ENCODE measurements at regions not wholly inside any gene's neighbourhood (a gene's known extent, or its start where the extent isn't known, plus 50 kb on each side); places are given as distances from the start of the nearest gene placed in this dataset.

DNA sequence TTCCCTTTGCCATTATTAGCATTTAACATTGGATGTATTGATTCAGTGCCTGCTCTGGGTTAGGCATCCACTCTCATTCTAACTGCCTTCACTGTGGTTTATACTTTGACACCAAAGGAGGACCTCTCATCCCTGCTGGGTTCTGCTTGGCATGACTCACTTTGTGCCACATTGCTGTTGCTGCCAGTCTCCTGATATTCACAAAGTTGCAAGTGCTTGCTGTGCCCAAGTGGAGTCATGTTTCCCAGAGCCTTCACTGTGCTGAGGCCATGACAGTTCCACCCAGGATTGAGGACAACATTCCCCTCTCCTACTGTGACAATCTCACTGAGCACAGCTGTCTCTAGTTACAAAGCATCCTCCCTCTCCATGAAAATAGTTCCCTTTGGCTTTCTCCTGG, 519.9 kb upstream of the USP24 start:
- TF ChIP-seq ZBTB7A (IDR thresholded peaks at IDR 0.05; ENCODE audit: low read depth) (no peak), EP300 (IDR thresholded peaks at IDR 0.05; ENCODE audit: borderline replicate concordance) (no peak), CREB1 (IDR thresholded peaks at IDR 0.05; ENCODE audit: low read depth) (no peak), TCF12 (IDR thresholded peaks at IDR 0.05; ENCODE audit: low read depth) (no peak), RAD21 (IDR thresholded peaks at IDR 0.05; ENCODE audit: low read depth) (no peak), NFIC (IDR thresholded peaks at IDR 0.05) (no peak), CEBPB (IDR thresholded peaks at IDR 0.05) (no peak), TEAD4 (IDR thresholded peaks at IDR 0.05) (no peak), EGR1 (IDR thresholded peaks at IDR 0.05) (no peak), FOXM1 (IDR thresholded peaks at IDR 0.05; ENCODE audit: borderline replicate concordance, low read depth) (no peak), TAF1 (IDR thresholded peaks at IDR 0.05; ENCODE audit: low read depth) (no peak), YY1 (IDR thresholded peaks at IDR 0.05; ENCODE audit: low read depth) (no peak)
- TF ChIP-seq, protein P1, sequence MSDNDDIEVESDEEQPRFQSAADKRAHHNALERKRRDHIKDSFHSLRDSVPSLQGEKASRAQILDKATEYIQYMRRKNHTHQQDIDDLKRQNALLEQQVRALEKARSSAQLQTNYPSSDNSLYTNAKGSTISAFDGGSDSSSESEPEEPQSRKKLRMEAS (IDR thresholded peaks at IDR 0.05): no peak
- TF ChIP-seq, protein P2, sequence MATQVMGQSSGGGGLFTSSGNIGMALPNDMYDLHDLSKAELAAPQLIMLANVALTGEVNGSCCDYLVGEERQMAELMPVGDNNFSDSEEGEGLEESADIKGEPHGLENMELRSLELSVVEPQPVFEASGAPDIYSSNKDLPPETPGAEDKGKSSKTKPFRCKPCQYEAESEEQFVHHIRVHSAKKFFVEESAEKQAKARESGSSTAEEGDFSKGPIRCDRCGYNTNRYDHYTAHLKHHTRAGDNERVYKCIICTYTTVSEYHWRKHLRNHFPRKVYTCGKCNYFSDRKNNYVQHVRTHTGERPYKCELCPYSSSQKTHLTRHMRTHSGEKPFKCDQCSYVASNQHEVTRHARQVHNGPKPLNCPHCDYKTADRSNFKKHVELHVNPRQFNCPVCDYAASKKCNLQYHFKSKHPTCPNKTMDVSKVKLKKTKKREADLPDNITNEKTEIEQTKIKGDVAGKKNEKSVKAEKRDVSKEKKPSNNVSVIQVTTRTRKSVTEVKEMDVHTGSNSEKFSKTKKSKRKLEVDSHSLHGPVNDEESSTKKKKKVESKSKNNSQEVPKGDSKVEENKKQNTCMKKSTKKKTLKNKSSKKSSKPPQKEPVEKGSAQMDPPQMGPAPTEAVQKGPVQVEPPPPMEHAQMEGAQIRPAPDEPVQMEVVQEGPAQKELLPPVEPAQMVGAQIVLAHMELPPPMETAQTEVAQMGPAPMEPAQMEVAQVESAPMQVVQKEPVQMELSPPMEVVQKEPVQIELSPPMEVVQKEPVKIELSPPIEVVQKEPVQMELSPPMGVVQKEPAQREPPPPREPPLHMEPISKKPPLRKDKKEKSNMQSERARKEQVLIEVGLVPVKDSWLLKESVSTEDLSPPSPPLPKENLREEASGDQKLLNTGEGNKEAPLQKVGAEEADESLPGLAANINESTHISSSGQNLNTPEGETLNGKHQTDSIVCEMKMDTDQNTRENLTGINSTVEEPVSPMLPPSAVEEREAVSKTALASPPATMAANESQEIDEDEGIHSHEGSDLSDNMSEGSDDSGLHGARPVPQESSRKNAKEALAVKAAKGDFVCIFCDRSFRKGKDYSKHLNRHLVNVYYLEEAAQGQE (IDR thresholded peaks at IDR 0.05; ENCODE audit: low read depth): no peak
- TF ChIP-seq, protein P3, sequence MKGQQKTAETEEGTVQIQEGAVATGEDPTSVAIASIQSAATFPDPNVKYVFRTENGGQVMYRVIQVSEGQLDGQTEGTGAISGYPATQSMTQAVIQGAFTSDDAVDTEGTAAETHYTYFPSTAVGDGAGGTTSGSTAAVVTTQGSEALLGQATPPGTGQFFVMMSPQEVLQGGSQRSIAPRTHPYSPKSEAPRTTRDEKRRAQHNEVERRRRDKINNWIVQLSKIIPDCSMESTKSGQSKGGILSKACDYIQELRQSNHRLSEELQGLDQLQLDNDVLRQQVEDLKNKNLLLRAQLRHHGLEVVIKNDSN (IDR thresholded peaks at IDR 0.05): no peak

DNA sequence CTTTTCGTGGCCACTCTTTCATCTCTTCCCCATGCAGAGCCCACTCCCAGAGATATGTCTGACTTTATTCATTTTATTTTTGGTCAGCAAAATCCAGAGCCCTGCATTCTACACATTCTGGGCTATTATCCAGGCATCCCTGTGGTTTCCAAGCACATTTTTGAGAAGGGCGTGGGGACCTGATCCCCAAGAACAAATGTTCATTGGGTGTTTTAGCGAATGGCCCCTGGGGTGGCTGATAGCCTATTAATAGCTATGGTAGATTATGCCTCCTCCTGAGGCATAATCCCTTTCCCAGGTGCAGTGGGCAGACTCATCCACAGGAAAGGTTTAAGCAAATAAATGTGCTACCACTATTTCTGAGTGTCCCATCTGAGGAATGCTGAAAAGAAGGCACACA, 511.8 kb upstream of the USP24 start:
- TF ChIP-seq, protein P2 (IDR thresholded peaks at IDR 0.05; ENCODE audit: low read depth): no peak
- TF ChIP-seq, protein P1 (IDR thresholded peaks at IDR 0.05): no peak
- TF ChIP-seq FOXM1 (IDR thresholded peaks at IDR 0.05; ENCODE audit: borderline replicate concordance, low read depth) (0 out of 2 replicates have a peak, but pooled peaks have one; percentile 28), YY1 (IDR thresholded peaks at IDR 0.05; ENCODE audit: low read depth) (no peak), CEBPB (IDR thresholded peaks at IDR 0.05) (no peak), TCF12 (IDR thresholded peaks at IDR 0.05; ENCODE audit: low read depth) (peak; percentile 79), NFIC (IDR thresholded peaks at IDR 0.05) (peak; percentile 47), EP300 (IDR thresholded peaks at IDR 0.05; ENCODE audit: borderline replicate concordance) (peak; percentile 43; the same call in 1 of the 2 replicates), TEAD4 (IDR thresholded peaks at IDR 0.05) (peak; percentile 74)

DNA sequence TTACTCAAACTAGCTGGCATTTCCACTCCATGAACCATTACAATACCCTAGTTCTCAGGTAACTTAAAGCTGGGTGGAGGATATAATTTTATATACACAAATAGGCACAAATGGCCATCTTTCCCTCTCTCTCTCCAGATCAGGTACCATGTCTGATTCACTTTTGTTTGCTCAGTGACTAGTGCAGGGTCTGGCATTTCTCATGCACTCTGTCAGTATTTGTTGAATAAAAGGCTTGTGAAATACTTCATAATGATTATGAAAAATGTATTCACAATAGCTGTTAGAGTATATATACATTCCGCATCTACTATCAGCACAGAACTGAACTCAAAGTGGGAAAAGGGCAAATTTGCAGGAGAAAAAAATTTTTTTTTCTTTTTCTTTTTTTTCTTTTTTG, 510.2 kb upstream of the USP24 start:
- no peak for TF ChIP-seq EP300 (IDR thresholded peaks at IDR 0.05; ENCODE audit: borderline replicate concordance)
- no peak for TF ChIP-seq YY1 (IDR thresholded peaks at IDR 0.05; ENCODE audit: low read depth)
- no peak for TF ChIP-seq FOXM1 (IDR thresholded peaks at IDR 0.05; ENCODE audit: borderline replicate concordance, low read depth)
- TF ChIP-seq NFIC (IDR thresholded peaks at IDR 0.05): no peak

DNA sequence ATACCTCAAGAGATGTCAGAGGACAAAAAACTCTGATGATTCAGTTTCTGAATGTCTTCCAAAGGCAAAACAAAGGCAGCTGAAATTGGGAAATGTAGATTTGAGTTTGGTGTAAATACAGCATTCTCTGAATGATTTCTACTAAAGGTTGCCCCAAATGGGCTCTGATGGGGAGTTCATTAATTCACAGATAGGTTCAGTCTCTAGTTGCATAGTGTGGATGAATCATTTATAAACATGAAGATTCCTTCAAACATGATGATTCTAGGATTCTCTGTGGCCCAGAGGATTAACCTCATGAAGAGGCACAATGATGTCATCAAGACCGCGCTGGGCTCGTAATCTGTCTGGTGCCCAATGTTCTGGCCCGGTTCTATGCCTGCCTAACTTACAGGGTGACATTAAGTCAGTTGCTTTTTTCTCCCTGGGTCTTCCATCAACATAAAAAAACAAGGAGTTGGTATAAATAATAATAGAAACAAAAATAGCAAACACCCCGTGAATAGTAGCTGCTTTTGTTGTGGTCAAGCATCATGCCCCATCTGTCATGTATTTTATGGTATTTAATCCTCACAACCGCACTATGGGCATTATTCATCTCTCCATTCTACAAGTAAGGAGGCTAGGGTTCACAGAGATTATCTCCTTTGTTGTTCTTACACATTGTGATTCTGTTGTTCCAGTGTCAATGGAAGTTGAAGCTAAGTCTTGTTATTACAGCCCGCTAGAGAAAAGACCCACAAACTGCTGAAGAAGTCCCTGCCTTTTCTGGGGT, 509.6 kb upstream of the USP24 start:
- TF ChIP-seq CREB1 (IDR thresholded peaks at IDR 0.05; ENCODE audit: low read depth) (no peak), RAD21 (IDR thresholded peaks at IDR 0.05; ENCODE audit: low read depth) (no peak), TEAD4 (IDR thresholded peaks at IDR 0.05) (no peak), FOXM1 (IDR thresholded peaks at IDR 0.05; ENCODE audit: borderline replicate concordance, low read depth) (no peak), YY1 (IDR thresholded peaks at IDR 0.05; ENCODE audit: low read depth) (no peak)
- TF ChIP-seq, protein P3 (IDR thresholded peaks at IDR 0.05): no peak

DNA sequence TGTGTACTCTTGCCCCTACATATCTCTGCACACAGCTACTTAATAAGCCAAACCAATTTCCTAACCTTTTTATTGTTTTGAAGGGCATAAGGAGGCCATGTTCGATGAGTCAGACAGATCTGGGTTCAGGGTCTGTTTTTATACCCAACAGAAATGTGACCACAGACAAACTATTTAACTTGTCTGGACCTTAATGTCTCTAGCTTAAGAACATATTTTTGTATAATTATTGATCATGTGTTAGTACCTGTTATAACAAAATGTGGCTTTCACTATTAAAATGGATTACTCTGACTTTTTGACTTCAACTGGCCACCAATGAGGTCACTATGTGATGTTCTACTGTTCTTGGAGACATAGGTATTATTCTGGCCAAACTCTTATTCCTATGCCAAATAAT, 507.8 kb upstream of the USP24 start:
- TF ChIP-seq, protein P2 (IDR thresholded peaks at IDR 0.05; ENCODE audit: low read depth): no peak
- TF ChIP-seq ZBTB7A (IDR thresholded peaks at IDR 0.05; ENCODE audit: low read depth): no peak
- no peak for TF ChIP-seq TAF1 (IDR thresholded peaks at IDR 0.05; ENCODE audit: low read depth)
- no peak for TF ChIP-seq NFIC (IDR thresholded peaks at IDR 0.05)
- TF ChIP-seq, protein P3 (IDR thresholded peaks at IDR 0.05): no peak
- no peak for TF ChIP-seq RAD21 (IDR thresholded peaks at IDR 0.05; ENCODE audit: low read depth)
- no peak for TF ChIP-seq CREB1 (IDR thresholded peaks at IDR 0.05; ENCODE audit: low read depth)
- no peak for TF ChIP-seq CEBPB (IDR thresholded peaks at IDR 0.05)
- no peak for TF ChIP-seq TCF12 (IDR thresholded peaks at IDR 0.05; ENCODE audit: low read depth)
- TF ChIP-seq EP300 (IDR thresholded peaks at IDR 0.05; ENCODE audit: borderline replicate concordance): no peak
- no peak for TF ChIP-seq FOXM1 (IDR thresholded peaks at IDR 0.05; ENCODE audit: borderline replicate concordance, low read depth)
- TF ChIP-seq, protein P1 (IDR thresholded peaks at IDR 0.05): no peak
- TF ChIP-seq EGR1 (IDR thresholded peaks at IDR 0.05): no peak
- no peak for TF ChIP-seq YY1 (IDR thresholded peaks at IDR 0.05; ENCODE audit: low read depth)
- no peak for TF ChIP-seq TEAD4 (IDR thresholded peaks at IDR 0.05)
